NCI-H748 (cell line): ENCODE measurements at regions not wholly inside any gene's neighbourhood (a gene's known extent, or its start where the extent isn't known, plus 50 kb on each side); places are given as distances from the start of the nearest gene placed in this dataset.

ENCODE experiments used
- DNase-seq: peaks from one replicate; lab custom pipeline; 2025; ENCODE audit not compliant: unreplicated experiment; lab: John Stamatoyannopoulos, UW

DNA sequence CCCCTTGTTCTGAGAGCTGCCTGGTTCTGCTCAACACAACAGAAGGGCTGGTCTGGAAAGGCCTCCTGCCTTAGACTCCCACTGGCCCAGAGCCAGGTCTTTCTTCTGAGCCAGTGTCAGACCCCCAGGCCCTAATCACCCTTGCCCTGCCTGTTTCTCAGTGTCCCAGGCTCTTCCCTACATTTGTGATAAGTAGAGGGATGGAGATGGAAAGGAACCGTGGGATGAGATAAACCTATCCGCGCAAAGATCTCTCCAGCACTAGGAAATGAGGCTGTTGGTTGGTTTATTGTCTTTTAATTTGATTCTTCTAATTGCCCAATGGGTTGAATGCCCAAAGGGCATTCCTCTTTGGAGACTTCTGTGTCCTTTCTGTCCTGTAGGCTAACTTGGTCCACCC, 470.0 kb downstream of the TSHZ3 start:
- DNase-seq, result no peak

- DNase-seq, result no peak
These were observed 470.7 kb downstream of the TSHZ3 start for GRCh38 chr19:30878495-30878894.

- no peak for DNase-seq
These were observed 471.5 kb downstream of the TSHZ3 start for GRCh38 chr19:30877661-30878113.

- no peak for DNase-seq
These were observed 475.5 kb downstream of the TSHZ3 start for GRCh38 chr19:30873691-30874090.

DNA sequence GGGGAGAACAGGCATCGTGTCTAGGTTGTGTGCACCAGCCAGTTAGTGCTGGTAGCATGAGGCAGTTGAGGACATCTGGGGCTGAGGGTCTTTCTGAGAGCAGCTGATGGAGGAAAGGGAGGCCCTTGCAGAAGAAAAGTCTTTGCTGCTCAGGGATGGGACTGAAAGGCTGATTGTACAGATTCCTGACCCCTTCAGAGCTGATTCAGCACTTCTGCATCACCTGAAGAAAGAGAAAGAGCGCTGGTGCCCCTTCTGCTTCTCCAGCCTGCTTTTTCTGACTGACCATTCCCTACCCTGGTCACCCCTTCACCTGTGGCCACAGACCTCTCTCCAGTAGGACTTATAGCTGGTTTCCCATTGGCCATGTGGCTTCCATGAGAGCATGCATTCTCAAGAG, 476.2 kb downstream of the TSHZ3 start:
- DNase-seq, result no peak

GRCh38 chr19:30871979-30872378, 477.3 kb downstream of the TSHZ3 start:
- no peak for DNase-seq

DNA sequence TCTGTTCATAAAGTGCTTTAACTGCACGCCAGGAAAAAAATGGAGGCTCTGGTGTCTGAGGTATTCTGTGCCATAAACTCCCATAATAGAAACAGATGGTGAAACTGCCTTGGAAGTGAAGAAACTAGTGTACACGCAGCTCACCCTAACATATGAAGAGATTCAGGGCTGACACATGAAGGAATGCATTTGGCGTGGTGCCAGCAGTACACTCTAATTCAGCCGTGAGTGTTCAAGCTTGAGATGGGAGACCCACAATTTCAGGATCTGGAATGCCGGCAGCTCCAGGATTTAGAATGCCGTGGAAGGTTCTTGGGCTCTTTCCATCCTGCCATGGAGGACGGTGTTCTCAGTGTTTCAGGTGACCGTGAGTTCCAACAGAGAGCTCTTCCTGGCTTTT, 478.4 kb downstream of the TSHZ3 start:
- no peak for DNase-seq

GRCh38 chr19:30865511-30865910, 483.7 kb downstream of the TSHZ3 start:
- no peak for DNase-seq

GRCh38 chr19:30864391-30865215, 484.6 kb downstream of the TSHZ3 start:
- no peak for DNase-seq

DNA sequence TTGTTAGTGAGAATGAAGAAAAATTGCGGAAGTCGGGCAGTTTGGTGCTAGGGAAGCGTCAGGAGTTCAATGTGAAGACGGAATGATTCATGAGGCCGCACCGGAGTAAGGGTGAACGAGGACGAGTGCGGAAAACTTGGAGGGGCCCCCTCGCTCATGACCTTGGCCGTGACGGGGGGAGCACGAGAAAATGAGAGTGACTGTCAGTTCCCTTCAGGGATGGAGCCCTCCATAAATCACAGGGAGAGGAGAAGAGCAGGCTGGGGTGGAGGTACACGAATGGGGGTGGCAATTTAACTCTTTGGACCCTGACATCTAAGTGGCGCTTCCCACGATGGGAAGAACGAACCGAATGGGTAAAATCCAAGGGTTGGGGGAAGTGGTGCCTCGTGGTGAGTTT, 486.4 kb downstream of the TSHZ3 start:
- no peak for DNase-seq

DNA sequence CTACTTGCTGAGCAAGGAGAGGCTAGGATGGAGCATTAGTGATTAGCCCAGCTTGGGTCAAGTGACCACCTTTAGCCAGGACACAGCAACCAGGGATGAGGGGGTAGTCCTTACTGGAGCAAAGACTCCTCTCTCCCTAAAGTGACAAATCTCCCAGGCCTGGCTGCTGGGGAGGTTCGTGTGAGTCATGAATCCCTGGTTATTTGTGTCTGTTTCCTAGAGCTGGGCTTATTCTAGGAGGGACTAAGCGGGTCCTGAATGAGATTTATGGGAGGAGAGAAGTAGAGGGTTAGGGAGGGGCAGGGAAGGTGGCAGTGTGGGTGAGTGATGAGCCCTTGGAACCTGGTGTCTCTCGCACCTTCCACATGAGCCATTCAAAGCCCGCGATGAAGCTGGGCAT, 487.3 kb downstream of the TSHZ3 start:
- no peak for DNase-seq

DNA sequence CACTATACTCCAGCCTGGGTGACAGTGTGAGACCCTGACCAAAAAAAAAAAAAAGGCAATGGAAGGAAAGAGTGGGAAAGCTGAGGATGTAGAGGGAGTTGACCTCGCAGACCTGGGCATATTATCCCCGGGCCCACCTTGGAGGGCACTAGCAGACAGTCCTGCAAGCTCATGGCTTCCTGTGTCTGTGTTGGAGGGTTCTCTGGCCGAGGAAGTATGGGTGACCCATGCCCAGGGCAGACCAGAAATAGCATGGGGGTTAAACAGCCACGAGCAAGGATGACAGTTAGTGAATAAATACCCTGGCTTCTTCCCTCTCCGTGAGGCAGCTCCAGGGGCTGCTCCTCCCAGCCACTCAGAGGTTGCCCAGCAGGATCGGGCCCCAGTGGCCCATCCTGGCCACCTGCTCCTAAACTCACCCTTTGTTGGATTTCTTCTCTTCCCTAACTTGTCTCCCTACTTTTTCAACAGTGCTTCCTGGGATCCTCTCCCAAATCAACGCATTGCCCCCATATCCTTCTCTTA, 485.8 kb downstream of the ZNF536 start:
- no peak for DNase-seq

DNA sequence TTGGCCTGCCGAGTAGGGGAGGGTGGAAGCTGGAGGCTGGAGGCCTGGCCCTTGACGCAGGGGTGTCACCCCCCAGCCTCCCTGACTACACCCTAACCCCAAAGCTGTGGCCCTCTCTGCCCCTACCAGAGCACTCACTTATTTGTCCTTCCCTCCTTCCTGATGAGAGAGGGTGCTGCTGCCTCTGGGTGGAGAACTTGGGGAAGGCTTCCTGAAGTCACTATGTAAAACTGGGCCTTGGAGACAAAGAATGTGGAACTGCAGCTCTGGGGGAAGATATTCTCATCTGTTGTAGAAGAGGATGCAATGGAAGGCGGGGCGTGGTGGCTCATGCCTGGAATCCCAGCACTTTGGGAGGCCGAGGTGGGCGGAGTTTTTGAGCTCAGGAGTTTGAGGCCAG, 485.2 kb downstream of the ZNF536 start:
- no peak for DNase-seq

DNA sequence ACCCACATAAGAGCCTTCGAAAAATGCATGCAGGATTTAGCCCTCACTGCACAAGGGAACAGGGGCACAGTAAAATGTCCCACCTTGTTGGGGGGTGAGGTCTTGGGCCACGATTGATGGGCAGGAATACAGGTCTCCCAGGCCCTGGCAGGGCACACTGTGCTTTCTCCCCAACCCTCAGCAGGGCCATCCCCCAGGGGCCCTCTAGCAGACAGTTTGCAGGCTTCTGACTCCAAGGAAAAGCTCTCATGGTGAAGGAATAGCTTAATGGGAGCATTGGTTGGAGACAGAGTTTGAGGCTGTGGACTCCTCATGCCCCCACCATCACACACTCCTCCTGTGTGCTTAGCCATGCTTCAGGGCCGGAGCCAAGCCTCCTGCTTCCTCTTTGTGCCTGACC, 484.6 kb downstream of the ZNF536 start:
- DNase-seq, result no peak

GRCh38 chr19:30856376-30856775, 484.2 kb downstream of the ZNF536 start:
- no peak for DNase-seq

- no peak for DNase-seq
These were observed 483.3 kb downstream of the ZNF536 start for GRCh38 chr19:30855442-30855841.

GRCh38 chr19:30854661-30855060, 482.5 kb downstream of the ZNF536 start:
- DNase-seq, result no peak

GRCh38 chr19:30854207-30854606, 482.0 kb downstream of the ZNF536 start:
- no peak for DNase-seq

DNA sequence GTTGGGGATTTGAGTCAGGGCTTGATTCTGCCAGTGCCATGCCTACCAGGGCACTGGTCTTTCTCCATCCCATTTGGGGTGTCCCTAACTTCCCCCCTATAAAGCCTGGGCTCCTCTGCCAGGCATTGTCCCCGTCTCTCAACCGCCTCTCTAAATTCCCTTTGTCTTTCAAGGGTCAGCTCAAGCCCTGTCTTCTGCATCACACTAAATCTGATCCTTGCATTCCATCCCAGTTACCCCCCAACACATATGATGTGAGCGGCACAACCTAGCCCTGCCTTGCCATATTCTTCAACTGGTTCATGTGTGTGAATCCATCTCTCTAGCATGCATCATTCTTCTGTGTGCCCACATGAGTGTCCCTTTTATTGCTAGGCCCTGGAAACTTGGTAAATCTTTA, 480.9 kb downstream of the ZNF536 start:
- no peak for DNase-seq

DNA sequence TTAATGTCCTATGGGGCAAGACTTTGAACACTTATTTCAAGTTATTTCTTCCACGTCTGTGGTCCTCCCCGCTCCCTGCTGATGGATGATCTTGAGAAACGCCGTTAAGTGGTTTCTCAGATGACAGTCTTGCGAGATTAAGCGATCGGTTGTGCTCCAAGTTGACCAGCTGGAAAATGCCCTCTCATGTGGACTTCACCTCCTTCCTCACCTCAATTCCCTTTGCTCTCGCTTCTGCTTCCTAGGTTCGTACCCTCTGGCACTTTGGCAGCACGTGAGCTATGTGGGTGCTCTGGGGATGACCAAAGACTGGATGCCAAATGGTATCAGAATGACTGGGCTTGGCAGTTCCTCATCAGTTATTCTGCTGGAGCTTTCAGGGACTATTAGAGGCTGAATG, 480.0 kb downstream of the ZNF536 start:
- DNase-seq, result no peak

DNA sequence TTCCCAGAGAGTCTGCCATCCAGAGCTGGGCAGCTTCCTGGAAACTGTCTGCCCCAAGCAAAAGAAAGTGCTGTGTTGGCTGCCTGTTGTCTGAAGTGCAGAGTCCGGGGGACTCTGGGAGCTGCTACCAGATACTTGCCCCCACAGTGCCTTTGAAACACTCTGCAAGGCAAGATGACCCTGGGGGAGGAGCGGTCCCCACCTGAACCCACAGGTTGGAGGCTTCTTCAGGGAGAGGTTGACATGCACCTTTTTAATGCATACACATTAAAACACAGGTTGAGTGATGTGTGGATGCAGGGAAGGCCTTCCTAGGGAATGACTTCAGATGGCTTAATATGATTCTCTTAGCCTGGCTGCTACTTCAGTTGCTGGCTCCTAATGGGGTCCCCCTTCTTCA, 479.5 kb downstream of the ZNF536 start:
- no peak for DNase-seq

- DNase-seq, result no peak
These were observed 476.6 kb downstream of the ZNF536 start for GRCh38 chr19:30848636-30849425.
